IMR-90 (cell line): ENCODE measurements at regions not wholly inside any gene's neighbourhood (a gene's known extent, or its start where the extent isn't known, plus 50 kb on each side); places are given as distances from the start of the nearest gene placed in this dataset.

ENCODE experiments used
- ATAC-seq: fragments of 200-7000 bp; cut with Tn5 transposase; 2 replicates; pipeline ENCODE4 v1.9.1; 2020; ENCODE audit warnings: low read depth, mild to moderate bottlenecking, moderate library complexity
- BruUV-seq: library from RNA; stranded (reverse); fragments of 400-500 nt; replicated peaks from 2 replicates; lab custom pipeline; 2021; lab: Mats Ljungman, UMichigan
- CTCF ChIA-PET: fragments of 300-600 bp; formaldehyde crosslinking; extraction: SDS; loops from one replicate; lab custom pipeline; 2021; ENCODE audit warnings: antibody characterized with exemption; lab: Yijun Ruan, JAX
- POLR2A ChIA-PET: fragments of 300-600 bp; sonication (Branson Sonifier 250); formaldehyde crosslinking; loops from one replicate; lab custom pipeline; 2022; ENCODE audit warnings: antibody characterized with exemption; ENCODE audit not compliant: unreplicated experiment; lab: Charles Lee
- DNase-seq: peaks from one replicate; pipeline ENCODE4 v3.0.0; 2013
- H2AFZ ChIP-seq: replicated peaks from 2 replicates; pipeline ENCODE3; 2013; ENCODE audit warnings: low read length, mild to moderate bottlenecking; ENCODE audit not compliant: poor library complexity
- H2AK5ac ChIP-seq: 2 replicates; pipeline ENCODE4 v1.6.1; 2013; ENCODE audit warnings: low read depth, low read length, inconsistent platforms
- H2AK9ac ChIP-seq: replicated peaks from 2 replicates; pipeline ENCODE3; 2013; ENCODE audit warnings: mild to moderate bottlenecking, low read depth, low read length, moderate library complexity; ENCODE audit not compliant: poor library complexity
- H2BK120ac ChIP-seq: 2 replicates; pipeline ENCODE4 v1.6.1; 2013; ENCODE audit warnings: low read depth, low read length, inconsistent platforms
- H2BK15ac ChIP-seq: 3 replicates; pipeline ENCODE4 v1.6.1; 2013; ENCODE audit warnings: low read depth, low read length, inconsistent platforms
- H2BK20ac ChIP-seq: 2 replicates; pipeline ENCODE4 v1.6.1; 2013; ENCODE audit warnings: low read depth, mild to moderate bottlenecking, inconsistent platforms, low read length, moderate library complexity
- H2BK5ac ChIP-seq: 2 replicates; pipeline ENCODE4 v1.6.1; 2013; ENCODE audit warnings: mild to moderate bottlenecking, low read depth, low read length, inconsistent platforms; ENCODE audit not compliant: poor library complexity, severe bottlenecking
- H3K14ac ChIP-seq: replicated peaks from 2 replicates; pipeline ENCODE4 v1.6.1; 2013; ENCODE audit warnings: low read depth, low read length, inconsistent platforms
- H3K18ac ChIP-seq: 2 replicates; pipeline ENCODE4 v1.6.1; 2013; ENCODE audit warnings: low read depth, low read length, control low read depth
- H3K23ac ChIP-seq: 2 replicates; pipeline ENCODE4 v1.6.1; 2013; ENCODE audit warnings: low read depth, low read length, inconsistent platforms
- H3K27ac ChIP-seq: 2 replicates; pipeline ENCODE4 v1.5.1; 2013; ENCODE audit warnings: mild to moderate bottlenecking, control low read depth, low read length; ENCODE audit not compliant: insufficient read depth
- H3K27me3 ChIP-seq: 2 replicates; pipeline ENCODE4 v1.6.1; 2013; ENCODE audit warnings: low read length; ENCODE audit not compliant: control insufficient read depth, insufficient read depth
- H3K36me3 ChIP-seq: 2 replicates; pipeline ENCODE4 v1.6.1; 2013; ENCODE audit warnings: low read length, mixed read lengths; ENCODE audit not compliant: control insufficient read depth, insufficient read depth
- H3K4ac ChIP-seq: 2 replicates; pipeline ENCODE4 v1.6.1; 2013; ENCODE audit warnings: low read depth, low read length, inconsistent platforms
- H3K4me1 ChIP-seq: 2 replicates; pipeline ENCODE4 v1.6.1; 2013; ENCODE audit warnings: low read length, mixed read lengths; ENCODE audit not compliant: control insufficient read depth, insufficient read depth
- H3K4me2 ChIP-seq: 2 replicates; pipeline ENCODE4 v1.6.1; 2013; ENCODE audit warnings: low read depth, mild to moderate bottlenecking, control low read depth, low read length, moderate library complexity
- H3K4me3 ChIP-seq: 2 replicates; pipeline ENCODE4 v1.5.1; 2013; ENCODE audit warnings: low read depth, mild to moderate bottlenecking, control low read depth, low read length, moderate library complexity; ENCODE audit not compliant: insufficient read depth
- H3K56ac ChIP-seq: 2 replicates; pipeline ENCODE4 v1.6.1; 2013; ENCODE audit warnings: low read length, inconsistent platforms; ENCODE audit not compliant: insufficient read depth; ENCODE audit errors: extremely low read depth
- H3K79me1 ChIP-seq, 2 experiments: 2 replicates each; pipeline ENCODE4 v1.6.1; 2013; ENCODE audit warnings: low read length in 2 of 2, inconsistent platforms in 1 of 2, low read depth in 1 of 2
- H3K9ac ChIP-seq: 2 replicates; pipeline ENCODE4 v1.6.1; 2013; ENCODE audit warnings: low read depth, low read length, control low read depth
- H3K9me1 ChIP-seq: 2 replicates; pipeline ENCODE4 v1.6.1; 2013; ENCODE audit warnings: low read length, inconsistent platforms; ENCODE audit not compliant: insufficient read depth
- H3K9me3 ChIP-seq: 2 replicates; pipeline ENCODE4 v1.6.1; 2013; ENCODE audit warnings: low read length; ENCODE audit not compliant: control insufficient read depth, insufficient read depth
- H4K20me1 ChIP-seq: 2 replicates; pipeline ENCODE4 v1.6.1; 2013; ENCODE audit warnings: low read length, inconsistent platforms; ENCODE audit not compliant: insufficient read depth
- H4K5ac ChIP-seq: 2 replicates; pipeline ENCODE4 v1.6.1; 2013; ENCODE audit warnings: mild to moderate bottlenecking, low read depth, low read length, control low read depth
- H4K8ac ChIP-seq, 2 experiments: 2 replicates each; pipeline ENCODE4 v1.6.1; 2013; ENCODE audit warnings: low read depth in 2 of 2, low read length in 2 of 2, control low read depth in 1 of 2, inconsistent platforms in 1 of 2
- H4K91ac ChIP-seq: 2 replicates; pipeline ENCODE4 v1.6.1; 2013; ENCODE audit warnings: low read depth, low read length, inconsistent platforms; ENCODE audit not compliant: insufficient read depth
- CTCF ChIP-seq: conservative IDR thresholded peaks from 2 replicates; pipeline ENCODE4 v1.5.1; 2012; ENCODE audit warnings: mild to moderate bottlenecking, low read depth, low read length, improper control_type of control experiment
- NFE2L2 ChIP-seq: fragments of 150-350 bp; IDR thresholded peaks from 2 replicates; pipeline ENCODE4 v1.6.1; 2016; ENCODE audit warnings: low read depth, mild to moderate bottlenecking, low read length
- WGBS, 2 experiments: methylation state at CpG; one replicate each; pipeline versions ENCODE4 v1.1.5 to v1.1.7; 2013; ENCODE audit warnings: missing lambda C conversion rate in 2 of 2; ENCODE audit not compliant: insufficient read length in 1 of 2; ENCODE audit errors: extremely low coverage in 2 of 2; 5-methylcytosine and 5-hydroxymethylcytosine counted together
- dilution Hi-C: fragments of 300-500 bp; cut with HindIII; formaldehyde crosslinking; loops from one replicate; pipeline ENCODE4 v1.14.3; 2018; ENCODE audit warnings: low sequenced_read_pairs; ENCODE audit not compliant: unreplicated experiment
- in situ Hi-C: fragments of 300-500 bp; cut with MboI; formaldehyde crosslinking; loops from 3 replicates; pipeline ENCODE4 v1.14.3; 2019; ENCODE audit warnings: low sequenced_read_pairs, inconsistent platforms, mixed read lengths
- intact Hi-C: fragments of 100-400 bp; cut with micrococcal nuclease; formaldehyde crosslinking; loops from 2 replicates; pipeline ENCODE4 v1.10.0; 2022

DNA sequence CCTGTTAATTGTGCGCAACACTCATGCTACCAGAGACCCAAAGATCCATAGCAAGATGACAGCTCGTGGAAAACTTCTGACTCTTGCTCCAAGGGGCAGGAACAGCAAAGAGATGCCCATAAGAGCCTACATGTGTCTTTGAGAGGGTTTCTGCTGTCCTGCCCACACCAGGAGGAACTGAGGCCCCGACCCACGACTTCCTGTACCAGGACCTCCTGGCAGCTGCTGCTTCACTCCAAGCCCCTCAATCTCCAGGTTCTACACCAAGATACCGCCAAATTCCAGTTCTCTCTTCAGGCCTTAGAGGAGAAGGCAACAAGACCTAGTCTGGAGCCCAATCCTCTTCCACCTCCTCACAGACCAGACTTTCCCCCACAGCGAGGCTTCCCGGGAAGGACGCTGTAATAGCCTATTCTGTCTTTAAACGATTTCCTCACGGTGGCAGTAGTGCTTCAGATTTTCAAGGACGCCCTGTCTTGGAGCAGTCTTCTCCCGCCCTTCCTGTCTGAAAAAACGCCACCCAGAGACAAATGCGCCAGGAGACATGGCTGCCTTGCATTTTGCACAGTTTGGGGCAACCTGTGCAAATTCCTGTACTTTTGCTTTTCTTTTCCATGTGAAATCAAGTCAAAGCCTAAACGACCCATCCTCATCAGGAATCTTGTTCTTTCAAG, 230.2 kb upstream of the STK26 start (continued):
- no peak for TF ChIP-seq NFE2L2

GRCh38 chrX:131795442-131796229, 227.5 kb upstream of the STK26 start:
- Histone ChIP-seq H2AK9ac (no peak overlapping the region), H3K14ac (no peak overlapping the region), H3K4me3 (no peak overlapping the region), H2AFZ (no peak overlapping the region), H4K91ac (no peak overlapping the region), H3K23ac (no peak overlapping the region), H4K8ac (no peak overlapping the region), H2BK20ac (no peak overlapping the region), H3K36me3 (no peaks in the 10 kb centered on the region), H4K20me1 (no peaks in the 10 kb centered on the region), H3K4ac (no peak overlapping the region), H3K79me1 (no peaks in the 10 kb centered on the region), H3K9ac (no peak overlapping the region), H2AK5ac (no peak overlapping the region), H3K4me2 (no peak overlapping the region), H4K5ac (no peak overlapping the region), H3K4me1 (no peaks in the 10 kb centered on the region), H3K9me1 (no peaks in the 10 kb centered on the region), H3K9me3 (no peaks in the 10 kb centered on the region), H3K27ac (no peak overlapping the region), H2BK15ac (no peak overlapping the region), H2BK120ac (no peak overlapping the region), H3K27me3 (peaks cover 3% of the 10 kb centered on the region), H2BK5ac (no peak overlapping the region), H3K56ac (no peak overlapping the region), H3K18ac (no peak overlapping the region)
- ChIA-PET CTCF (no interaction called here), POLR2A (no interaction called here)
- ATAC-seq (no peak), DNase-seq (no peak)
- in situ Hi-C loops (no loop called here), dilution Hi-C loops (no loop called here), intact Hi-C loops (no loop called here)
- BruUV-seq: no TSS peak
- TF ChIP-seq CTCF: no peak
- whole genome bisulfite sequencing, 2 experiments: 46% methylated on average over 21 of the region's 44 CpGs; no CpG with 5 or more reads in 1 of the 2 experiments
